B cell (primary cell): ENCODE measurements at regions not wholly inside any gene's neighbourhood (a gene's known extent, or its start where the extent isn't known, plus 50 kb on each side); places are given as distances from the start of the nearest gene placed in this dataset.

Experiments used
- ATAC-seq: fragments of 200-7000 bp; cut with Tn5 transposase; one replicate; pipeline ENCODE4 v1.10.0; 2021; ENCODE audit warnings: low read depth, mild to moderate bottlenecking, moderate number of reproducible peaks, moderate library complexity
- CTCF ChIA-PET: fragments of 350-600 bp; sonication (Branson Sonifier 250); formaldehyde crosslinking; loops from one replicate; lab custom pipeline; 2021; ENCODE audit warnings: antibody characterized with exemption, inconsistent platforms; lab: Charles Lee
- POLR2A ChIA-PET: fragments of 350-600 bp; sonication (Branson Sonifier 250); formaldehyde crosslinking; loops from one replicate; lab custom pipeline; 2021; ENCODE audit warnings: antibody characterized with exemption; lab: Charles Lee
- DNase-seq: peaks from one replicate; pipeline ENCODE4 v3.0.0; 2013
- H2AFZ ChIP-seq: 2 replicates; pipeline ENCODE4 v1.6.1; 2012; ENCODE audit warnings: mild to moderate bottlenecking, low read depth, low read length; ENCODE audit not compliant: insufficient read depth, poor library complexity, severe bottlenecking
- H3K27ac ChIP-seq, 2 donors: 1 replicate in 1 of 2; 2 replicates in 1 of 2; pipeline ENCODE4 v1.5.1; 2012 to 2013; ENCODE audit warnings: low read length in 2 of 2, mild to moderate bottlenecking in 2 of 2, moderate library complexity in 1 of 2
- H3K27me3 ChIP-seq, 4 experiments: fragments of 200-600 bp in 1 of 4; sonication (generic) in 1 of 4; replicated peaks in 1 of 4; 1 replicate in 2 of 4; 2 replicates in 2 of 4; pipeline versions ENCODE4 v1.6.1 to v1.7.0; 2013 to 2016; ENCODE audit warnings: low read length in 3 of 4, mild to moderate bottlenecking in 2 of 4, mixed read lengths in 1 of 4, moderate library complexity in 1 of 4; ENCODE audit not compliant: insufficient read depth in 4 of 4, control insufficient read depth in 3 of 4; ENCODE audit errors: control extremely low read depth in 1 of 4
- H3K36me3 ChIP-seq, 2 experiments: replicated peaks in 1 of 2; 1 replicate in 1 of 2; 2 replicates in 1 of 2; pipeline versions ENCODE4 v1.6.1 to v1.7.1; 2013; ENCODE audit warnings: low read length in 1 of 2; ENCODE audit not compliant: insufficient read depth in 2 of 2, control insufficient read depth in 1 of 2; ENCODE audit errors: control extremely low read depth in 1 of 2, extremely low read depth in 1 of 2
- H3K4me1 ChIP-seq, 2 donors: fragments of 200-600 bp in 1 of 2; sonication (generic) in 1 of 2; 1 replicate in 1 of 2; 2 replicates in 1 of 2; pipeline versions ENCODE4 v1.5.1 to v1.6.1; 2013 to 2017; ENCODE audit warnings: low read length in 2 of 2; ENCODE audit not compliant: control insufficient read depth in 2 of 2, insufficient read depth in 2 of 2
- H3K4me2 ChIP-seq: replicated peaks from 2 replicates; pipeline ENCODE3; 2012; ENCODE audit warnings: mild to moderate bottlenecking, low read depth, low read length; ENCODE audit not compliant: poor library complexity, severe bottlenecking
- H3K4me3 ChIP-seq, 5 experiments: fragments of 200-600 bp in 1 of 5; sonication (generic) in 1 of 5; 1 replicate in 3 of 5; 2 replicates in 2 of 5; pipeline versions ENCODE4 v1.5.1 to v1.7.0; 2011 to 2016; ENCODE audit warnings: low read length in 4 of 5, mild to moderate bottlenecking in 4 of 5, low read depth in 2 of 5, control low read depth in 1 of 5, moderate library complexity in 1 of 5; ENCODE audit not compliant: insufficient read depth in 1 of 5; ENCODE audit errors: control extremely low read depth in 1 of 5, extremely low read depth in 1 of 5
- H3K79me2 ChIP-seq: fragments of 200-600 bp; sonication (generic); one replicate; pipeline ENCODE4 v1.6.0; 2016; ENCODE audit warnings: low read length; ENCODE audit not compliant: control insufficient read depth, insufficient read depth
- H3K9ac ChIP-seq: fragments of 200-600 bp; sonication (generic); 2 replicates; pipeline ENCODE4 v1.6.1; 2017; ENCODE audit warnings: mild to moderate bottlenecking, low read length, moderate library complexity
- H3K9me3 ChIP-seq, 3 donors: one replicate each; pipeline versions ENCODE4 v1.6.1 to v1.7.1; 2013; ENCODE audit warnings: low read length in 2 of 3; ENCODE audit not compliant: control insufficient read depth in 2 of 3, insufficient read depth in 1 of 3; ENCODE audit errors: control extremely low read depth in 1 of 3
- H4K20me1 ChIP-seq: 2 replicates; pipeline ENCODE4 v1.6.0; 2012; ENCODE audit warnings: mild to moderate bottlenecking, low read length; ENCODE audit not compliant: insufficient read depth, control insufficient read depth, poor library complexity, severe bottlenecking
- H3K27ac Mint-ChIP-seq: one replicate; pipeline ENCODE4 v1.8.0; 2021; ENCODE audit warnings: mixed read lengths
- H3K27me3 Mint-ChIP-seq: one replicate; pipeline ENCODE4 v1.8.0; 2021; ENCODE audit warnings: mixed read lengths
- H3K4me1 Mint-ChIP-seq: one replicate; pipeline ENCODE4 v1.8.0; 2021; ENCODE audit warnings: mixed read lengths
- H3K4me3 Mint-ChIP-seq: one replicate; pipeline ENCODE4 v1.8.0; 2021; ENCODE audit warnings: mixed read lengths
- H3K9me3 Mint-ChIP-seq: one replicate; pipeline ENCODE4 v1.8.0; 2022; ENCODE audit warnings: mixed read lengths; ENCODE audit not compliant: insufficient read depth
- EZH2 ChIP-seq: IDR thresholded peaks from 2 replicates; pipeline ENCODE4 v1.6.1; 2012; ENCODE audit warnings: borderline replicate concordance, low read depth, mild to moderate bottlenecking, moderate library complexity, low read length; ENCODE audit not compliant: insufficient read depth, poor library complexity, severe bottlenecking
- WGBS: methylation state at CpG from one replicate; pipeline ENCODE4 v1.1.5; 2013; ENCODE audit warnings: missing lambda C conversion rate; ENCODE audit not compliant: insufficient coverage; 5-methylcytosine and 5-hydroxymethylcytosine counted together
- intact Hi-C: fragments of 100-400 bp; cut with micrococcal nuclease; formaldehyde crosslinking; loops from one replicate; pipeline ENCODE4 v1.10.0; 2022
- TF ChIP-seq, protein P1 (sequence below): fragments of 200-600 bp; IDR thresholded peaks from one replicate; pipeline ENCODE4 v1.8.0; 2022; ENCODE audit warnings: antibody characterized with exemption, mild to moderate bottlenecking

GRCh38 chr6:48403587-48403986 is 292.6 kb upstream of the PTCHD4 start:
- WGBS = no CpG with 5 or more reads among the region's 3 CpGs
- ATAC-seq (no peak), DNase-seq (no peak)
- POLR2A ChIA-PET = no interaction called here
- intact Hi-C loops = no loop called here
- H3K79me2 ChIP-seq = no peaks in the 10 kb centered on the region
- H3K4me3 ChIP-seq = no peak overlapping the region
- Mint-ChIP-seq H3K4me3 (no peak overlapping the region), H3K27me3 (no peaks in the 10 kb centered on the region), H3K27ac (no peak overlapping the region), H3K9me3 (peaks cover 9% of the 10 kb centered on the region), H3K4me1 (no peaks in the 10 kb centered on the region)
- H3K9me3 ChIP-seq = no peaks in the 10 kb centered on the region
- no peak overlapping the region for H2AFZ ChIP-seq
- no peaks in the 10 kb centered on the region for H4K20me1 ChIP-seq
- CTCF ChIA-PET = no interaction called here
- no peaks in the 10 kb centered on the region for H3K4me1 ChIP-seq
- no peak overlapping the region for H3K27ac ChIP-seq
- no peak overlapping the region for H3K4me2 ChIP-seq
- TF ChIP-seq, protein P1, sequence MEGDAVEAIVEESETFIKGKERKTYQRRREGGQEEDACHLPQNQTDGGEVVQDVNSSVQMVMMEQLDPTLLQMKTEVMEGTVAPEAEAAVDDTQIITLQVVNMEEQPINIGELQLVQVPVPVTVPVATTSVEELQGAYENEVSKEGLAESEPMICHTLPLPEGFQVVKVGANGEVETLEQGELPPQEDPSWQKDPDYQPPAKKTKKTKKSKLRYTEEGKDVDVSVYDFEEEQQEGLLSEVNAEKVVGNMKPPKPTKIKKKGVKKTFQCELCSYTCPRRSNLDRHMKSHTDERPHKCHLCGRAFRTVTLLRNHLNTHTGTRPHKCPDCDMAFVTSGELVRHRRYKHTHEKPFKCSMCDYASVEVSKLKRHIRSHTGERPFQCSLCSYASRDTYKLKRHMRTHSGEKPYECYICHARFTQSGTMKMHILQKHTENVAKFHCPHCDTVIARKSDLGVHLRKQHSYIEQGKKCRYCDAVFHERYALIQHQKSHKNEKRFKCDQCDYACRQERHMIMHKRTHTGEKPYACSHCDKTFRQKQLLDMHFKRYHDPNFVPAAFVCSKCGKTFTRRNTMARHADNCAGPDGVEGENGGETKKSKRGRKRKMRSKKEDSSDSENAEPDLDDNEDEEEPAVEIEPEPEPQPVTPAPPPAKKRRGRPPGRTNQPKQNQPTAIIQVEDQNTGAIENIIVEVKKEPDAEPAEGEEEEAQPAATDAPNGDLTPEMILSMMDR = no peak
- TF ChIP-seq EZH2 = no peak
- no peak overlapping the region for H3K9ac ChIP-seq
- H3K36me3 ChIP-seq = no peaks in the 10 kb centered on the region
- H3K27me3 ChIP-seq = no peaks in the 10 kb centered on the region

GRCh38 chr6:48401016-48401415 is 290.0 kb upstream of the PTCHD4 start:
- Histone ChIP-seq H3K4me2 (no peak overlapping the region), H3K27me3 (no peaks in the 10 kb centered on the region), H3K4me3 (no peak overlapping the region), H3K79me2 (no peaks in the 10 kb centered on the region), H3K9me3 (no peaks in the 10 kb centered on the region), H3K27ac (no peak overlapping the region), H3K9ac (no peak overlapping the region), H2AFZ (no peak overlapping the region), H4K20me1 (no peaks in the 10 kb centered on the region), H3K4me1 (no peaks in the 10 kb centered on the region), H3K36me3 (no peaks in the 10 kb centered on the region)
- intact Hi-C loops = no loop called here
- ChIA-PET POLR2A (no interaction called here), CTCF (no interaction called here)
- DNase-seq (no peak), ATAC-seq (no peak)
- Mint-ChIP-seq H3K4me3 (no peak overlapping the region), H3K4me1 (no peaks in the 10 kb centered on the region), H3K27ac (no peak overlapping the region), H3K27me3 (no peaks in the 10 kb centered on the region), H3K9me3 (peaks cover 9% of the 10 kb centered on the region)
- WGBS = no CpG with 5 or more reads among the region's 3 CpGs
- TF ChIP-seq EZH2 = no peak
- TF ChIP-seq, protein P1 = no peak
